ENCODE measurements at regions not wholly inside any gene's neighbourhood (a gene's known extent, or its start where the extent isn't known, plus 50 kb on each side); places are given as distances from the start of the nearest gene placed in this dataset.

GRCh38 chr20:22833851-22834250, 201.3 kb upstream of the SSTR4 start:
- H3K9me3 ChIP-seq (replicated peaks; ENCODE audit: control insufficient read depth, insufficient read depth, low read length): no peaks in the 10 kb centered on the region
- H3K4me1 ChIP-seq (ENCODE audit: control insufficient read depth, insufficient read depth, low read length): no peaks in the 10 kb centered on the region
- H3K27ac ChIP-seq (ENCODE audit: control insufficient read depth, insufficient read depth): no peak overlapping the region
- H3K4me2 ChIP-seq (ENCODE audit: control insufficient read depth, insufficient read depth): no peak overlapping the region
- 42% methylated on average over 8 of the region's 8 CpGs for WGBS (ENCODE audit: insufficient coverage, insufficient replicate concordance, low lambda C conversion rate, missing lambda C conversion rate)
- no peak overlapping the region for H3K4me3 ChIP-seq
- no peaks in the 10 kb centered on the region for H3K27me3 ChIP-seq (replicated peaks in 1 of 2; ENCODE audit: control insufficient read depth in 2 of 2, insufficient read depth in 2 of 2, low read length in 1 of 2)
- ATAC-seq: no peak
- DNase-seq (ENCODE audit: low read depth, low spot score): no peak
- BruUV-seq (replicated peaks): no TSS peak
- CTCF ChIA-PET: interaction anchor here (0.8 kb wide), 1 partner anchor 55 kb away, joined by 3 read pairs; no protein-coding TSS in a partner anchor
- no peaks in the 10 kb centered on the region for H3K36me3 ChIP-seq (ENCODE audit: control insufficient read depth in 2 of 2, insufficient read depth in 2 of 2, low read length in 1 of 2)
- FAIRE-seq: no peak
- H4K20me1 ChIP-seq (ENCODE audit: control insufficient read depth, insufficient read depth): no peaks in the 10 kb centered on the region
- SMC1A ChIA-PET (ENCODE audit: uncharacterized antibody, unreplicated experiment): no interaction called here
- H3K9ac ChIP-seq (ENCODE audit: control insufficient read depth, insufficient read depth, low read length): no peak overlapping the region
- POLR2A ChIA-PET: no interaction called here
- intact Hi-C loops (cut with micrococcal nuclease; ENCODE audit: unreplicated experiment) (no loop called here), in situ Hi-C loops (cut with MboI) (no loop called here)
- RAD21 ChIA-PET (ENCODE audit: unreplicated experiment): no interaction called here
- TF ChIP-seq ZBTB11 (CRISPR knock-in tag; IDR thresholded peaks at IDR 0.05) (no peak), MYC (IDR thresholded peaks at IDR 0.05; ENCODE audit: insufficient read depth, insufficient read length, insufficient replicate concordance, low read length, severe bottlenecking) (no peak), CTCF (IDR thresholded peaks at IDR 0.05 in 2 of 3, conservative IDR thresholded peaks at IDR 0.05 in 1 of 3; ENCODE audit: control insufficient read depth in 2 of 3, extremely low read depth in 1 of 3, insufficient read depth in 1 of 3, low read depth in 3 of 3, low read length in 3 of 3) (no peak), E4F1 (IDR thresholded peaks at IDR 0.05; ENCODE audit: borderline replicate concordance, partially characterized antibody) (no peak), PAX5 (IDR thresholded peaks at IDR 0.05; ENCODE audit: borderline replicate concordance, low read depth, low read length) (no peak)
- no peaks in the 10 kb centered on the region for H3K79me2 ChIP-seq (ENCODE audit: control insufficient read depth, insufficient read depth, low read length)
- no peak overlapping the region for H2AFZ ChIP-seq (ENCODE audit: control insufficient read depth, low read depth, low read length)

Data from GM12878 (cell line).